ENCODE measurements at regions not wholly inside any gene's neighbourhood (a gene's known extent, or its start where the extent isn't known, plus 50 kb on each side); places are given as distances from the start of the nearest gene placed in this dataset.

DNA sequence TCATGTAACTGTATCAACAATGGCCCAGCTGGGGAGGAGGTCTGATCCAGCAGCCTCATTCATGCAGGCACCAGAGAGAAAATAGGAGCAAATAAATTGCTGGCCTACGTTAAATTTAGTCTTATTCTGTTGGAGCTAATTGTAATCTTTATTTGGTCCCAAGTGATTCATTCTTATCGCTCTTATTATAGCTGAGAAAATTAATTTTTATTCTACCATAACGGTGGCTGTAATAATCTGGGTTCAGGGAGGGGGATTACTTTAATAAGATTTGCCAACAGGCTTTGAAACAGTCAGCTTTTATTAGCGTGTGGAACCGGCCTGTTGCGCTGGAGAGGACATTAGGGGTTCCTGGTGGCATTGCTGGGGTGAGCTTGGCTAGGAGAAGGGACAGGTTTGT lies 254.9 kb downstream of the AACS start:
- TF ChIP-seq, protein P1, sequence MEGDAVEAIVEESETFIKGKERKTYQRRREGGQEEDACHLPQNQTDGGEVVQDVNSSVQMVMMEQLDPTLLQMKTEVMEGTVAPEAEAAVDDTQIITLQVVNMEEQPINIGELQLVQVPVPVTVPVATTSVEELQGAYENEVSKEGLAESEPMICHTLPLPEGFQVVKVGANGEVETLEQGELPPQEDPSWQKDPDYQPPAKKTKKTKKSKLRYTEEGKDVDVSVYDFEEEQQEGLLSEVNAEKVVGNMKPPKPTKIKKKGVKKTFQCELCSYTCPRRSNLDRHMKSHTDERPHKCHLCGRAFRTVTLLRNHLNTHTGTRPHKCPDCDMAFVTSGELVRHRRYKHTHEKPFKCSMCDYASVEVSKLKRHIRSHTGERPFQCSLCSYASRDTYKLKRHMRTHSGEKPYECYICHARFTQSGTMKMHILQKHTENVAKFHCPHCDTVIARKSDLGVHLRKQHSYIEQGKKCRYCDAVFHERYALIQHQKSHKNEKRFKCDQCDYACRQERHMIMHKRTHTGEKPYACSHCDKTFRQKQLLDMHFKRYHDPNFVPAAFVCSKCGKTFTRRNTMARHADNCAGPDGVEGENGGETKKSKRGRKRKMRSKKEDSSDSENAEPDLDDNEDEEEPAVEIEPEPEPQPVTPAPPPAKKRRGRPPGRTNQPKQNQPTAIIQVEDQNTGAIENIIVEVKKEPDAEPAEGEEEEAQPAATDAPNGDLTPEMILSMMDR (IDR thresholded peaks at IDR 0.05), result no peak
- TF ChIP-seq POLR2AphosphoS5 (IDR thresholded peaks at IDR 0.05), result no peak
- no peak for TF ChIP-seq POLR2A (IDR thresholded peaks at IDR 0.05)

Data from prostate gland (tissue), 2 donors.